MCF 10A (cell line): ENCODE measurements at regions not wholly inside any gene's neighbourhood (a gene's known extent, or its start where the extent isn't known, plus 50 kb on each side); places are given as distances from the start of the nearest gene placed in this dataset.

ENCODE experiments used
- BruUV-seq: library from RNA; stranded (reverse); fragments of 400-500 nt; replicated peaks from 2 replicates; lab custom pipeline; 2021; lab: Mats Ljungman, UMichigan
- CTCF ChIA-PET: fragments of 300-600 bp; sonication (Branson Sonifier 250); formaldehyde crosslinking; extraction: SDS; loops from one replicate; lab custom pipeline; 2021; ENCODE audit warnings: antibody characterized with exemption, inconsistent platforms; lab: Yijun Ruan, JAX
- POLR2A ChIA-PET: fragments of 300-600, 350-650 bp; sonication (Branson Sonifier 250); formaldehyde crosslinking; extraction: SDS; loops from one replicate; lab custom pipeline; 2020; ENCODE audit warnings: antibody characterized with exemption, inconsistent platforms; lab: Yijun Ruan, JAX
- DNase-seq: peaks from one replicate; pipeline ENCODE4 v3.0.0-alpha.2; 2018; ENCODE audit not compliant: unreplicated experiment
- H3K27ac Mint-ChIP-seq: one replicate; pipeline ENCODE4 v1.8.0; 2022; ENCODE audit warnings: mild to moderate bottlenecking, low read depth, mixed read lengths; ENCODE audit not compliant: unreplicated experiment
- H3K27me3 Mint-ChIP-seq: one replicate; pipeline ENCODE4 v1.8.0; 2022; ENCODE audit warnings: mixed read lengths; ENCODE audit not compliant: insufficient read depth, unreplicated experiment
- H3K36me3 Mint-ChIP-seq: one replicate; pipeline ENCODE4 v1.8.0; 2022; ENCODE audit warnings: mild to moderate bottlenecking, moderate library complexity, mixed read lengths; ENCODE audit not compliant: insufficient read depth, unreplicated experiment
- H3K4me1 Mint-ChIP-seq: one replicate; pipeline ENCODE4 v1.8.0; 2022; ENCODE audit warnings: mixed read lengths; ENCODE audit not compliant: insufficient read depth, unreplicated experiment
- H3K4me3 Mint-ChIP-seq: one replicate; pipeline ENCODE4 v1.8.0; 2022; ENCODE audit warnings: mild to moderate bottlenecking, moderate library complexity, mixed read lengths; ENCODE audit not compliant: unreplicated experiment
- H3K9me3 Mint-ChIP-seq: one replicate; pipeline ENCODE4 v1.8.0; 2022; ENCODE audit warnings: mixed read lengths; ENCODE audit not compliant: unreplicated experiment
- CTCF ChIP-seq: fragments of 200-600 bp; IDR thresholded peaks from one replicate; pipeline ENCODE4 v1.8.0; 2022; ENCODE audit warnings: antibody characterized with exemption, mild to moderate bottlenecking; ENCODE audit not compliant: unreplicated experiment
- intact Hi-C: fragments of 100-400 bp; cut with micrococcal nuclease; formaldehyde crosslinking; loops from 2 replicates; pipeline ENCODE4 v1.14.1; 2022

DNA sequence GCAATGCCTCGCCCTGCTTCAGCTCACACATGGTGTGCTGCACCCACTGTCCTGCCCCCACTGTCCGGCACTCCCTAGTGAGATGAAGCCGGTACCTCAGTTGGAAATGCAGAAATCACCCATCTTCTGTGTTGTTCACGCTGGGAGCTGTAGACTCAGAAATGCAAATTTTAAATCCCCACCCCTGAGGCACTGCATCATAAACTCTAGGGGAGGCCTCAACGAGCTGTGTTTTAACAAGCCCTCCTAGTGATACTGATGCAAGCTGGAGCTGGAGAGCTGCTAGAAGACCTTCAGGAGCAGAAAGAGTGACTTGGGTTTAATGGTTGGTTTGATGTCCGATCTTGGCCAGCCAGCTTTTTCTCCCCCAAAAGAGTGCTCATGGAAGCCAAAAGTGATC, 146.0 kb upstream of the MAST4 start:
- CTCF ChIA-PET: interaction anchor here (0.5 kb wide), 1 partner anchor 89 kb away, joined by 3 read pairs; no protein-coding TSS in a partner anchor
- TF ChIP-seq CTCF: no peak
- DNase-seq: no peak
- BruUV-seq: no TSS peak
- no peak overlapping the region for H3K27ac Mint-ChIP-seq
- intact Hi-C loops: no loop called here
- POLR2A ChIA-PET: no interaction called here
- H3K9me3 Mint-ChIP-seq: peaks cover 15% of the 10 kb centered on the region
- peaks cover 3% of the 10 kb centered on the region for H3K4me1 Mint-ChIP-seq
- H3K4me3 Mint-ChIP-seq: no peak overlapping the region
- H3K36me3 Mint-ChIP-seq: no peaks in the 10 kb centered on the region
- H3K27me3 Mint-ChIP-seq: no peaks in the 10 kb centered on the region

DNA sequence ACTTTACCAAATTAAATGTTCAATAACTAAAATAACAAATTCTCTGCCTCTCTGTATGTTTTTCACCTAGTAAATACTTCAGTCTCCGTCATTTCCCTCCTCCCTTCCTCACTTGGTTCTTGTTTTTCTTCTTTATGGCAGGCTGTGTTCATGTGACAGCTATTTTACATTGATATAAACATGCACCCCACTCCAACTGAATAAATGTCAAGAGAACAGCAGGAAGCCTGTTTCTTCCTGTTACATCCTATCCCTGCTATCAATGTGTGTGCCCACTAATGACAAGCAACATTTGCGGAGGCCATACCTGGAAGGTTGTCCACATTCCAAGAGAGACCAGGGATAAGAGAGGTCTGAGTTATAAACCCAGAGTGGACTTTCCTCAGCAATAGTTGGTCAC, 145.2 kb upstream of the MAST4 start:
- DNase-seq: no peak
- no peak overlapping the region for H3K27ac Mint-ChIP-seq
- BruUV-seq: no TSS peak
- CTCF ChIA-PET: interaction anchor here (0.5 kb wide), 1 partner anchor 88 kb away, joined by 3 read pairs; no protein-coding TSS in a partner anchor
- no peaks in the 10 kb centered on the region for H3K27me3 Mint-ChIP-seq
- H3K4me1 Mint-ChIP-seq: peaks cover 5% of the 10 kb centered on the region
- H3K36me3 Mint-ChIP-seq: no peaks in the 10 kb centered on the region
- no peak for TF ChIP-seq CTCF
- POLR2A ChIA-PET: no interaction called here
- intact Hi-C loops: no loop called here
- no peak overlapping the region for H3K4me3 Mint-ChIP-seq
- H3K9me3 Mint-ChIP-seq: peaks cover 15% of the 10 kb centered on the region

- no peak overlapping the region for H3K27ac Mint-ChIP-seq
- H3K9me3 Mint-ChIP-seq: peaks cover 13% of the 10 kb centered on the region
- TF ChIP-seq CTCF: no peak
- DNase-seq: no peak
- ChIA-PET CTCF (no interaction called here), POLR2A (no interaction called here)
- BruUV-seq: no TSS peak
- no peaks in the 10 kb centered on the region for H3K36me3 Mint-ChIP-seq
- intact Hi-C loops: no loop called here
- no peaks in the 10 kb centered on the region for H3K27me3 Mint-ChIP-seq
- no peak overlapping the region for H3K4me3 Mint-ChIP-seq
- H3K4me1 Mint-ChIP-seq: peaks cover 5% of the 10 kb centered on the region
Observed at GRCh38 chr5:66452109-66452508, 144.1 kb upstream of the MAST4 start.

GRCh38 chr5:66454186-66455078, 141.8 kb upstream of the MAST4 start:
- intact Hi-C loops: no loop called here
- no peak overlapping the region for H3K27ac Mint-ChIP-seq
- H3K4me1 Mint-ChIP-seq: peaks cover 5% of the 10 kb centered on the region
- DNase-seq: peak; percentile 10
- CTCF ChIA-PET: no interaction called here
- no peaks in the 10 kb centered on the region for H3K9me3 Mint-ChIP-seq
- H3K27me3 Mint-ChIP-seq: no peaks in the 10 kb centered on the region
- BruUV-seq: no TSS peak
- POLR2A ChIA-PET: no interaction called here
- H3K36me3 Mint-ChIP-seq: no peaks in the 10 kb centered on the region
- no peak overlapping the region for H3K4me3 Mint-ChIP-seq
- TF ChIP-seq CTCF: no peak
